GM18951 (cell line): ENCODE measurements at regions not wholly inside any gene's neighbourhood (a gene's known extent, or its start where the extent isn't known, plus 50 kb on each side); places are given as distances from the start of the nearest gene placed in this dataset.
"Not testable (repeated sequence)": the region's sequence is repeated elsewhere in the genome, so short reads cannot be mapped to it uniquely, and the experiment has no call there.

Experiments used
- POLR2A ChIP-seq: IDR thresholded peaks from 4 replicates; pipeline ENCODE4 v1.6.1; 2011; ENCODE audit warnings: mild to moderate bottlenecking; ENCODE audit not compliant: insufficient read length, insufficient read depth; ENCODE audit errors: extremely low read depth
- in situ Hi-C: fragments of 300-500 bp; cut with MboI; formaldehyde crosslinking; loops from one replicate; pipeline ENCODE4 v1.12.0; 2022; ENCODE audit warnings: low sequenced_read_pairs, mixed read lengths, inconsistent platforms; ENCODE audit not compliant: unreplicated experiment

DNA sequence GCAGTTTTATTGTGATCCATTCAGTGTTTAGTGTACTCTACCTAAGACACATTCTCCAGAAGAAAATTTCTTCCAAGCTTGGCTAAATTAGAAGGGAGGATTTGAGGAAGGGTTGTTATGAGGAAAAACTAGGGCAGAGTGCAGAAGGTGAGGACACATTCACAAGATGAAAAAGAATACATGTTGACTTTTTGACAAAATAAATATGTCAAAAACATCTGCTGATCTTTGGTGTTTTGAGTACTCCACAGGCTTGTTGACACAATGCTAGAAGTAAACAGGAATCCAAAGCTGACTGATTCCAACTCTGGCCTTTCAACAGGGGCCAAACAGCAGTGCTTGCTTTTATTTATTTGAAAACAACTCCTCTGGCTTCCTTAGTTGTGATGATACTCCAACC is 125.8 kb upstream of the SLC7A11 start:
- no peak for TF ChIP-seq POLR2A
- in situ Hi-C loops, result no loop called here

GRCh38 chr4:138352446-138352845 is 110.3 kb upstream of the SLC7A11 start:
- in situ Hi-C loops, result not testable (repeated sequence)

- TF ChIP-seq POLR2A, result no peak
These were observed 105.9 kb upstream of the SLC7A11 start for GRCh38 chr4:138348055-138348454.

GRCh38 chr4:138347561-138347960 is 105.4 kb upstream of the SLC7A11 start:
- in situ Hi-C loops, result no loop called here
- no peak for TF ChIP-seq POLR2A

More at GRCh38 chr4:138348055-138348454, 105.9 kb upstream of the SLC7A11 start:
- in situ Hi-C loops, result no loop called here

GRCh38 chr4:138344851-138345250 is 102.7 kb upstream of the SLC7A11 start:
- in situ Hi-C loops, result no loop called here
- no peak for TF ChIP-seq POLR2A

- TF ChIP-seq POLR2A, result no peak
- in situ Hi-C loops, result no loop called here
These were observed 101.9 kb upstream of the SLC7A11 start for GRCh38 chr4:138344054-138344453.

- in situ Hi-C loops, result no loop called here
- TF ChIP-seq POLR2A, result no peak
These were observed 99.7 kb upstream of the SLC7A11 start for GRCh38 chr4:138341739-138342415.

GRCh38 chr4:138338840-138339239 is 96.7 kb upstream of the SLC7A11 start:
- no peak for TF ChIP-seq POLR2A
- in situ Hi-C loops, result no loop called here

GRCh38 chr4:138338222-138338621 is 96.1 kb upstream of the SLC7A11 start:
- in situ Hi-C loops, result not testable (repeated sequence)

GRCh38 chr4:138334346-138335016 is 92.3 kb upstream of the SLC7A11 start:
- TF ChIP-seq POLR2A, result no peak
- in situ Hi-C loops, result no loop called here

DNA sequence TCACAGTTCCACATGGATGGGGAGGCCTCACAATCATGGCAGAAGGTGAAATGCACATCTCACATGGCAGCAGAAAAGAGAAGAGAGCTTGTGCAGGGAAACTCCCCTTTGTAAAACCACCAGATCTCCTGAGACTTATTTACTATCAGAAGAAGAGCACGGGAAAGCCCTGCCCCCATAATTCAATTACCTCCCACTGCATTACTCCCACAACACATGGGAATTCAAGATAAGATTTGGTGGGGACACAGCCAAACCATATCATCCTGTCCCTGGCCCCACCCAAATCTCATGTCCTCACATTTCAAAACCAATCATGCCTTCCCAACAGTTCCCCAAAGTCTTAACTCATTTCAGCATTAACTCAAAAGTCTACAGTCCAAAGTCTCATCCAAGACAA is 90.3 kb upstream of the SLC7A11 start:
- in situ Hi-C loops, result not testable (repeated sequence)

GRCh38 chr4:138330531-138330930 is 88.4 kb upstream of the SLC7A11 start:
- TF ChIP-seq POLR2A, result no peak
- in situ Hi-C loops, result no loop called here

GRCh38 chr4:138329506-138330070 is 87.4 kb upstream of the SLC7A11 start:
- no peak for TF ChIP-seq POLR2A
- in situ Hi-C loops, result no loop called here

- in situ Hi-C loops, result no loop called here
These were observed 85.2 kb upstream of the SLC7A11 start for GRCh38 chr4:138327338-138327737.

GRCh38 chr4:138320831-138321230 is 78.7 kb upstream of the SLC7A11 start:
- TF ChIP-seq POLR2A, result no peak
- in situ Hi-C loops, result no loop called here

More at GRCh38 chr4:138327338-138327737, 85.2 kb upstream of the SLC7A11 start:
- TF ChIP-seq POLR2A, result no peak
